HG02759 (cell line): ENCODE measurements at regions not wholly inside any gene's neighbourhood (a gene's known extent, or its start where the extent isn't known, plus 50 kb on each side); places are given as distances from the start of the nearest gene placed in this dataset.

Experiments
- ATAC-seq: cut with Tn5 transposase; IDR thresholded peaks from one replicate; pipeline ENCODE4 v1.9.1; 2021; ENCODE audit warnings: mild to moderate bottlenecking, moderate library complexity; ENCODE audit not compliant: unreplicated experiment

DNA sequence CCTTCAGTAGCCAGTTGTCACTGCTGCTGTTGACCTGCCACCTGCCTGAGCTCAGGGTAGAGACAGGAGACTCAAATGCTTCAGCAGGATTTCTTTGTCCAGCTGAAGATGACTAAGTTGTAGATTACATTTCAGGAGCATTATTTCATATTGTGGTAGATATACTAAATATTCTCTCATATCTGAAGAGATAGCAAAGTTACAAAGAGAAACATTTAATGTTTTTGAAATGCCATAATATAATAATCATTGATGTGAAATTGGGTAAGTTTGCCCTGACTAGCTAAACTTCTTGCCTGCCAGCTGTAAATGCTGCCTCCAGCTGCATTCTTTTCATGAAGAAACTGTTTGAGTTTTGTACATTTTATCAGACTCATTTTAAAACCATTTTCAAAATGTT lies 247.6 kb upstream of the CNKSR2 start:
- ATAC-seq = no peak

DNA sequence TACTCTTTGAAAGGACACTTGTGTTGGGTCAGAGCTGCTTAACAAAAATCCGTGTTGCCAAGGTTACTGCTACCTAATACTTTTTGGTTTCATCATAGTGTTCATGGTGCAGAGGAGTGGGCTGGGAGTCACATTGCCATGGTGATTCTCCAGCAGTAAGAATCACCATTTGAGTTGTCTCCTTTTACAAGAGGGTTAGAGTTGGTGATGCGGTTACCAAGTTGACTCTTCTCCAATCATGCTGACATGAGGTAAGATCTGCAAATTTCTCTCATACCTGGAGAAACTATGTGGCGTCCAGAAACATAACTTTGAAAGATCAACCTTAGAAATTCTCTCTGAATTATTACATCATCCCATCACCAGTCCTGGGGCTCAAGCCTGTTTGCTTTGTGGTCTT lies 242.9 kb upstream of the CNKSR2 start:
- no peak for ATAC-seq

DNA sequence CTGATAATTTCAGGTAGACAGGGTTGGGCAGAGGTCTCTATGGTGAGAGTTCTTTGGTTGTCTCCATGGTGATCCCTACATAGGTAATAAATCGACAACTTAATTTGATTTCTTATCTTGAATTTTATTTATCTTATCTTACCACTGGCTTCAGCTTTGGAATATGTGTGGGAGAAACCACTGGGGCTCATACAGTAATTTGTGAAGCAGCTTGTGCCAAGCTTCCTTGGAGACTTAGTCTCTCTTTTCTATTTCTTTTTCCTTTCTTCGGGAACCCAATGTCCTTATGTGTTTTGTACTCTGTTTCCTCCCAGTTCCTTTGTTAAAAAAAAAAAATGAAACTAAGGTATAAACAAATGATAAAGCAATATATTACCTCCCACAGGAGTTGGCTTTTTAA lies 242.4 kb upstream of the CNKSR2 start:
- ATAC-seq = no peak

DNA sequence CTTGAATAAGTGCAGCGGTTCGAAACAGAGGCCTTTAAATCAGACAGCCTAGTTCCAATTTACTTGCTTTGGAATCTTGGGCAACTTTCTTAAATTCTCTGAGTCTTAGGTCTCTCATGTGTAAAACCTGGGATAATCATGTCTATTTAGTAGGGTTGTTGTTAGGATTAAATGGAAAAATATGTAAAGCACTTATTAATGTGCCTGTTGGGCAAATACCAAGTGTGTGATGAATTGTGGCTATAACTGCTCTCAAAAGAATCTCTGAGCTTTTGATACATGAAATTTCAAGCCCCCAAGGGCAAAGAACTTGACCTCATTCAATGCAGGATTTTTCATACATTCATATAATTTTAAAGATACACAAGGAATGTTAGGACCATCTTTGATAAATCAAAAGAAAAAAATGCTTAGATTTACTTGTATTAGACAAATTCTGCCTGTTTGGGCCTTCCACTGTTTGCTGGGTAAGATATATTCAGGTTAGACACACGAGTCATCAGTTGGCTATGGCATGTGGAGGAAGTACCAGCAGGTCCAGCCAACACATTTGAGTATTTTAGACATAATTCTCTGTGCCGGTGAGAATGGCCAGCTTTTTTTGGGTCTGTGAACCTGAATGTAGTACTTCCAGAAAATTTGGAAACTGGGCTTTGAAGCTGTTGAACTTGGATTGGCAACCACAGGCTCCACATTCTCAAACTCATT lies 241.4 kb upstream of the CNKSR2 start:
- ATAC-seq = no peak

DNA sequence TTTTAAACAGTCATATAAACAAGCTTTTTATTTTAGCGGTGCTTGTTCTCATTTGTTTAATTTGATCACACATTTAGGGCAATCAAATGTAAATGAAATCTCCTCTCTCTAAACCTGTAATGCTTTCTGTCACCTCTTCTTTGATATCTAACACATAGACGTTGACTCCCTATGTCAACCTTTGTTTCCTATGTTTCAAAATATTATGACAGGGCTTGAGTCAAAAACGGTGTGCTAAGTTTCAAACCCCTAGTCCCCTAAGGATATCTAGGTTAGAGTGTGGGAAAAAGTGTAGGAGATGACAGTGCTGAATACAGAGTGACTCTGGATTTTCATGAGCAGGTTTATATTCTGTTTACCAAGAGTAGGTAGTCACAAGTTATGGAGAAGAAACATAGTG lies 224.0 kb upstream of the CNKSR2 start:
- no peak for ATAC-seq

DNA sequence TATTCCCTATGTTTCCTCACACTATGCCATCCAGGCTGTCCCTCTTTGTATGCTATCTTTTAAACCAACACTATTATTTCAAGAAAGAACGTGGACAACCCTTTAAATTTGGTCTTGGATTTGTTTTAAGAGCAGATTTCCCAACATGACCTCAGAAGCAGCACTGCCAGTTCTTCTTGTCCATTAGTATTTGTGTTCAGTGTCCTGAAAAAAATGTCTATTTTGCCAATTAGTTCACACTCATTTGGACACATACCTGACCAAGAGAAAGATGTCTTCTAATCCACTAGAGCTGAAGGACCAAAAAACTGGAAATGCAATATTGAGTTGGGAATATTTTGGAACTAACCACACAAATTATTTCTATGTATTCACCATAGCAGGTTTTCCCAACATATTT lies 223.2 kb upstream of the CNKSR2 start:
- no peak for ATAC-seq

DNA sequence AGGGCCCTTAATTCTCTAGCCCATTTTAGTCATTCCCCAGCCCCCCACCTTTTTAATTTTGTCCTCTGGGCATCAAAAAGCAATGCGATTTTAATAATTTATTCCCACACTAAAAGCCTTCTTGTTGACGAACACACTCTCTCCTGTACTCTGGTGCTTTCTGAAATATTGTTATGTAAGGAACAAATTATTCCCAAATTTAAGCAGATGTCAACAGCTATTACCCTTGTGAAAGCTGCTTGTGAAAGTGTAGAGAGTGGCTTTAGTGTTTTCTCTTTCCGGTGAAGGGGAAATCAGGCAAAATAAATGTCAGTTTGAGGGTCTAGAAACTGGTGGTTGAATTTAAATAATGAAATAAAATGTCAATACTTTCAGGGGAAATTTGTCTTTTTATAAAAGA lies 221.2 kb upstream of the CNKSR2 start:
- no peak for ATAC-seq

DNA sequence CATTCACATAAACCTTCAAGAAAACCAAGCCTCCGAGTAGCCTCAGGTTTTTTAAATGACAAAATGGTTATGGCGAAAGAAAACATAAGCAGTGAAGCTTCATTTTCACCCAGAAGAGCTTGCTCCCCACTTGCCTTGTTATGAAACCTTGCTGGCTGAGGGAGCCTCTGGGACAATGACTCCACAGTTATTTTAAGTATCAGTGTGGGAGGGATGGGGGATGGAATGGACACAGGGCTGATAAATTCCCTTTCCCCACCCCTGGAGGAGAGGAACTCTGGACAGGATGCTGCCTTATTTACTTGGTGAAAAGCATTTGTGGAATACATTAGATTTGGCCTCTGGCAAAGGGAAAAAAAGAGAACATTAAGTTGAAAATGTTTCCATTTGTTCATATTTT lies 220.7 kb upstream of the CNKSR2 start:
- no peak for ATAC-seq

DNA sequence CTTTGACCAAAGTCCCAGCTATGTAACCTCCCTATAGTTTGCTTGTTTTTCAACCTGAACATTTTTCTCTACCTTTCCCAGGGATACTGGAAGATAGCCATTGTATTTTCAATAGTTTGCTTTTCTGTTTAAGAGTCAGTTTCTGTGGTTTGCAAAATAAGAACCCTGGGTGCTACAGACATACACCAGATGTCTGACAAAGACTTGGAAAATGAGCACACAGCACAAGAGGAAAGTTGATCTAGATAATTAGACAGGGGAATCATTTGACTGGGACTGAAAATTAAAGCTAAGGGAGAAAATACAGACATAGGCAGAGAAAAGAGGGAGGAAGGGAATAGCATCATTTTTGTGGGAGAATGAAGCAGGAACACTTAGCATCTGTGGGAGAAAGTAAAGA lies 218.3 kb upstream of the CNKSR2 start:
- no peak for ATAC-seq

DNA sequence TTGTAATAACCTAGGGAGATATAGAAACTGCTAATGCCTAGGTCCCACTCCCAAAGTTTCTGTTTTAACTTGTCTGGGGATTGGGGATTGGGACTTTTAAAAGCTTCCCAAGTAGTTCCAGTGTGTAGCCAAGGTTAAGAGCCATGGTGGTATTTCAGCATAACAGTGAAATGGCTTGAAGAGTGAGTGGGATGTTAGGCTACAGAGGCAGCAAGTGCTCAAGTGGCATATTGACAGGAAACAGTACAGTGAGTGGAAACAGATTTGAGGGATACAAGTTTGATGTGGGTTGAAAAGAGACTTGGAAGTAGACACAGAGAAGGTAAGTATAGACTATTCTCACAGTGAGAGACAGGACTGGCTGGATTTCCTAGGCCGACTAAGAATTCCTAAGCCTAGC lies 217.6 kb upstream of the CNKSR2 start:
- no peak for ATAC-seq

DNA sequence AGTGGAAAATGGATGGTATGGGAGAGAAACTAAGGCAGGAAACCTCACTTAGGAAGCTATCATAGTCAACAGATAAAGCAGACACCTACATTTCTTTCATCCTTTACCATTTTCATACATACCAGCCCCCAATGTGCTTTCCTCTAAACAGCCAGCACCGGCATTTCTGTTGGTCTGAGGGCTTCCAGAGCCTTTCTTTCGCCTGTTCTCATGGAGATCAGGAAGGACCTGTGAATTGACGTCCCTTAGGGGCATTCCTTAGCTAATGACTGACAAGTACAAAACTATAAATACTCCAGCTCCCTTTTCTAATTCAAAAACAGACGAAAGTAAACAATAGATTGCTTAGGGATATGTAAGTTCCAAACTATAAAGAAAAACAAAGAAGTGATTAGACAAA lies 215.5 kb upstream of the CNKSR2 start:
- ATAC-seq = no peak

DNA sequence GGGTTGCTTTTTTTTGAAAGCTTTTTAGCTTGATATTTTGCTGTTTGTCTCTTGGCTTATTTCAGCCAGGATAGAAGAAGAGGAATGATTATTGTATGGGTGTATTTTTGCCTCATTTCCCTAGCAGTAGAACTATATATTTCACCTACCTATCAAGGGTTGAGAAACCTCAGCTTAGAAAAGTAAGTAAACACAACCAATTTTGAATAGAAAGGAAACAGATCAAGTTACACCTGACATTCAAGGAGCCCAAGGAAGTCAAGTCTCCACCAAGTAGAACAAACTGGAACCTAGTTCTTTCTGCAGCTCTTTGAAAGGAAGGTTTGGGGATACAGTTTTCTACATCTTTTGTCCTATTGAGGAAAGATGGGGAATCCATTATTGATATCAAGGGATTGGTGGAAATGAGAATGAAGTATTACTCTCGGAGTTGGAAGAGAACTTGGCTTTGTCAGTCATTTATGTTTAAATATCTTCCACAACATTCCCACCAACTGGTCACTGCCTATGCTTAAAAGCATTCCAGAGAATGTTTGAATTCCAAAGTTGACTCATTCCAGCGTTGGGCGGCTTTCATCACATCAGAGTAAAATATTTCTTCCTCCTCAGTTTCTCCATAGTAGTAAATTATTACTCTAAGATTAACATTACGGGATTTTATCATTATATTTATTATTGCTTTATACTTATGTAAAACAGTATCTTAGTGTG lies 207.8 kb upstream of the CNKSR2 start:
- ATAC-seq = no peak

DNA sequence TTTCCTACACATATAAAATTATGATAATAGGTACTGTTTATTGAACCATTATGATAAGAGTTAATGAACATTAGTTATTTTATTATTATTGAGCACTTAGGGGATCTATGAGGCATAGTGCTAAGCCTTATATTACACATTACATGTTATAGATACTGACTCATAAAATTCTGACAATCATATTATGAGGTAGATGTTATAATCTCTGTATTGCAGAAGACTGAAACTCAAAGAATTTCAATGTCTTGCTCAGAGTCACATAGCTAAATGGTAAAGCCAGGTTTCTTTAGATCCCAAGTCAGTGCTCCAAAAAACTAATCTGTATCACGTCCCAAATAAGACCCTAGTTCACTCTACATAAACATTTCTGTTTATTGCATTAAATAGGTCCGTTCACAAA lies 207.2 kb upstream of the CNKSR2 start:
- ATAC-seq = no peak

DNA sequence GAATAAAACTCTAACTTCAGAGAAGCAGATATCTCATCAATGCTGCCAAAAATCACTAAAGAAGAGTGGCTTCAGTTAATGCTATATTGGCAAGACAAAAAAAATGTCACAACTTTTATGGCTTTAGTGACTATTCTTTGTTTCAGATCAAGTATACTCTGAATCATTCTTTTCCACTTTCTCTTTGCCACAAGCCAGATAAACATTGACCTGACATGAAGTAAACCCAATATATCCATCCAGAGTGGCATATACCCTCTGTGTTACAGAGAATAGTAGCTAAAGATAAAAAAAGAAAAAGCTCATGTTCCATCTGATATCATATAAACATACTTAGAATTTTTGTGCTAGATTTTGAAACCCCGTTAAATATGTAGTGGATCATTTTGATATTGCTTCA lies 206.7 kb upstream of the CNKSR2 start:
- no peak for ATAC-seq

DNA sequence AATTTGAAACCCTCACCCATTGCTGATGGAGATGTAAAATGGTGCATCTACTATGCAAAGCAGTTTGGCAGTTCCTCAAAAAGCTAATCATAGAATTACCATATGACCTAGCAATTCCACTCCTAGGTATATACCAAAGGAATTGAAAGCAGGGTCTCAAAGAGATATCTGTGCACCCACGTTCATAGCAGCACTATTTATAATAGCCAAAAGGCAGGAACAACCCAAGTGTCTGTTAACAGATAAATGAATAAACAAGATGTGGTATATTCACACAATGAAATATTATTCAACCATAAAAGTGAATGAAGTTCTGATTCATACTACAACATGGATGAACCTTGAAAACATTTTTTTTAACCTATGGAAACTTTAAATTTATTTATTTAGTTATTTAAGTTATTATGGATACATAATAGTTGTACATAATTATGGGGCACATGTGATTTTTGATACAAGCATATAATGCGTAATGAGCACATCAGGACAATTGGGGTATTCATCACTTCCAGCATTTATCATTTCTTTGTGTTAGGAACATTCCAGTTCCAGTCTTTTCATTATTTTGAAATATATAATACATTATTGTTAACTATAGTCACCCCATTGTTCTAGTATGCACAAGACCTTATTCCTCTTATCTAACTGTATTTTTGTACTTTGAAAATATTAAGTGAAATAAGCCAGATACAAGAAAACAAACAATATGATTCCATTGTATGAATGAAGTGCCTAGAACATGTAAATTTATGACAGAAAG lies 205.6 kb upstream of the CNKSR2 start:
- ATAC-seq = no peak

DNA sequence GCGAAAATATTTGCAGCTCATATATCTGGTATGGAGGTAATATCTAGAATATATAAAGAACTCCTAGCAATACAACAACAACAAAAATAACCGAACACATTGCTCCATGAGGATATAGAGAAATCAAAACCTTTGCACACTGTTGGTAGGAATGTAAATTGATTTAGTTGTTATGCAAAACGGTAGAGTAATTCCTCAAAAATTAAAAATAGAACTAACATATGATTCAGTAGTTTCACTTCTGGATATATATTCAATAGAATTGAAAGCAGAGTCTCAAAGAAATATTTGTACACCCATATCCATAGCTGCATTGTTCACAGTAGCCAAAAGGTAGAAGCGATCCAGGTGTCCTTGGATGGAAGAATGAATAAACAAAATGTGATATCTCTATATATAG lies 203.0 kb upstream of the CNKSR2 start:
- no peak for ATAC-seq

DNA sequence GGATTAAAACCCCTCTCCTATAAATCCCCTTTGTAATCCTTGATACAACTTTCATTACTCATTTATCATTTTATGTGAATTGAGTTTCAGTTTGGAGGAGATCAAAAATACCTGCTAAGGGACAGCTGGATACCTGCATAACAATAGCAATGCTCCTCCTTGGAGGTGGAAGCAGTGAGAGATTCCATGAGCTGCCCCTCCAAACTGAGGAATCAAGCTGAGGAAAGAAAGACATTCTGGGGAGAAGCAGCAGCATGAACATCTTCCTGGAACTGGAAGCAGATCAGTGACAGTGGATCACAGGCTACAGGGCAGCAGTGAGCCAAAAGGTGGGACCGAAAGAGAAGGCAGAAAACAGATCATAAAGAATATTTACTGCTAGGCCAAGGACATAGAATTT lies 199.8 kb upstream of the CNKSR2 start:
- ATAC-seq = no peak

DNA sequence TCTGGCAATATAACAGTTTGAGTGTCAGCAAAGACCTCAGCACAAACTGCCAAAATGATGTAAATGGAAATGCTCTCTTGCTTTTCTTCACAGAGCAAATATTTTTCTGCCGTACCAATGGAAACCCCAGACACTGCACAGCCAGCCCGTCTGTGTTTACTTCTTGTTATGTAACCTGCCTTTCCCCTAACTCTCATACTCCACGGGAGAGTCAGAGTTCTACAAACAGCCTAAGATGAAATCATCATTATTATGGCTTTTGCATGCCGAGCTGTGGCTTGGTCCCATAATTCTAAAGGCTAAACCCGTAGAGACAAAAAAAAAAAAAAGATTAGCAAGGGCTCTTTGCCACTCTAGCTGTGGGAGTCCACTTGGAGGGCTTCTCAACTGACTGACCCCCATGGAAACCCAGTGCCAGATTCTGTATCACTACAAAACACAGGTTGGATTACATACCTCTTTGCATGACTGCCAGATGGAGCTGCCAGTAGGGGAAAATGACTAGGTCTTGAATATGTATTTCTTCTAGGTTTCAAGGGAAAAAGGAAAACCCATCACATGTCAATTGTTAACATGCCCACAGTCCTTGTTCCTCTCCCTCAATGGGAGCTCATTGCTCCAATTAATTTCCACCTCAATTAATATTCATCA lies 197.2 kb upstream of the CNKSR2 start:
- ATAC-seq = no peak

DNA sequence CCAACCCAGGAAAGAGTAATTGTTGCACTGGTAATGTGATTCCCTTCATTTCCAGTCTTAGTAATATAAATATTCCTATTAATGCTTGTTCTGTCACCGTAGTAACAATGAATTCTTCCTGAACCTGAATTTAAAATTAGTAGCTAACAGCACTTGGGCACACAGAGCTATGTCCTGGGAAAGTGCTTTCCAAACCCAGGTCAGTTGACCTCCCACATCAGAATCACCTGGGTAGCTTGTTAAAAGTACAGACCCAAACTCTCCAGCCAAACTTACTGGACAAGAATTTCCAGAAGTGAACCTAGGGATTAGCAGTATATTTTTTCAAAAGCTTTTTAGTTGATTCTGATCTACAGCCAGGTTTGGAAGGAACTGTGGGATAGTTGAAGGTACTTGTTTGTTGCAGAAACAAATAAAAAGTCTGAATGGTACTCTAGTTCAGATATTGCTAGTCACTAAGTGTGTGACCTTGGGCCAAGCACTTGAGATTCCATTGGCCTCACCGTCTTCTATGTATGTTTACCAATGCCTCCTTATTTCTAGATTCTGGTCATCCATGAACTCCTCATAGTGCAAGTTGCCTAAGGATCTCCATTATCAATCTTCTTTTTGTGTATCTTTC lies 192.9 kb upstream of the CNKSR2 start:
- no peak for ATAC-seq

DNA sequence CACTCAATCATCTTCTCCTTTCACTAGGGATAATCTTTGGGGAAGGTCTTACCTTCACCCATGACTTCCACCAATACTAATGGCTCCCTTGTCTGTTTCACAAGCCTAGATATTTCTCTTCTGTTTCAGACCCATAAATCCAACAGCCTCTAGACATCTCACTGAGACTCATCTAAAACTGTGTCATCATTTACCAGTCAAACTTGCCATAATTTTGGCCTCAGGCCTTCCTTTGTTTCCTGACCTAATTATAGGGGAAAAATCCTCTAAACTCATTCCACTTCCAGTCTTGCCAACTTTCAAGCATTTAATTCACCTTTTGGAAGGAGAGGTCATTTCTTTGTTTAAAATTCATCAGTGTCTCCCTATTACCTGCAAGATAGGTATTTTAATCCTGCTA lies 181.0 kb upstream of the CNKSR2 start:
- ATAC-seq = no peak

DNA sequence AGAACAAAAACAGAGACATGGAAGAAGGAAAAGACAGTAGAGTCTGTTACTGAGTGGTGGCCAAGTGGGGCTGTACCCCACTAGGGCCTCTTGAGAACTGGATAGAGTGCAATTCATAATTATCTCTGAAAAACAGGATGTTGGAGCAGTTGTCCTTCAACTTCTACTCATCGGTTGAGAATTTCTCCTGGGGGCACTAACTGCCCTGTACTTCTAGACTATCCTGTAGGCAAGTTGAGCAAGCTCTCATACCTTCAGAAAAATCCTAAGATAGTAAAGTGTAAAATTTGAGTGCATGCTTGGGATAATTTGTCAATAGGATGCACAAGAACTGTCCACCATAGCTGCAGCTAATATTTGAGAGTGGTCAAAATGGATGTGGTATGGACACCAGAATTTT lies 179.7 kb upstream of the CNKSR2 start:
- ATAC-seq = no peak
